Suprapubic skin (tissue), 4 donors: ENCODE measurements at regions not wholly inside any gene's neighbourhood (a gene's known extent, or its start where the extent isn't known, plus 50 kb on each side); places are given as distances from the start of the nearest gene placed in this dataset.

Experiments
- CTCF ChIP-seq, 2 donors: fragments of 200-600 bp in 1 of 2; fragments of 450-650 bp in 1 of 2; sonication (generic) in 1 of 2; IDR thresholded peaks; one replicate each; pipeline ENCODE4 v1.5.1; 2016 to 2019; ENCODE audit warnings: antibody characterized with exemption in 2 of 2, mild to moderate bottlenecking in 1 of 2, moderate library complexity in 1 of 2
- POLR2A ChIP-seq, 2 donors: fragments of 450-650 bp; IDR thresholded peaks; one replicate each; pipeline ENCODE4 v1.6.1; 2017; ENCODE audit warnings: antibody characterized with exemption in 2 of 2, mild to moderate bottlenecking in 2 of 2, moderate library complexity in 2 of 2
- POLR2AphosphoS5 ChIP-seq, 3 donors: sonication (generic); formaldehyde crosslinking; IDR thresholded peaks; one replicate each; pipeline ENCODE4 v1.6.1; 2017; ENCODE audit warnings: antibody characterized with exemption in 3 of 3

GRCh38 chr3:110859993-110860392, 211.6 kb upstream of the NECTIN3 start:
- TF ChIP-seq POLR2AphosphoS5 (IDR thresholded peaks at IDR 0.05) (no peak), CTCF (IDR thresholded peaks at IDR 0.05) (no peak), POLR2A (IDR thresholded peaks at IDR 0.05) (no peak)
